Stimulated activated CD4-positive, alpha-beta T cell treated with anti-CD3 and anti-CD28 coated beads, Interleukin-4, amount 100 ng/mL, for 4 hours (primary cell): ENCODE measurements at regions not wholly inside any gene's neighbourhood (a gene's known extent, or its start where the extent isn't known, plus 50 kb on each side); places are given as distances from the start of the nearest gene placed in this dataset.
"Not testable (repeated sequence)": the region's sequence is repeated elsewhere in the genome, so short reads cannot be mapped to it uniquely, and the experiment has no call there.

Experiments
- DNase-seq, 2 experiments: peaks; one replicate each; pipeline ENCODE4 v3.0.0-alpha.2; 2020

- DNase-seq = not testable (repeated sequence)
These were observed 129.1 kb upstream of the ALDH3B2 start for GRCh38 chr11:67803519-67803918.

DNA sequence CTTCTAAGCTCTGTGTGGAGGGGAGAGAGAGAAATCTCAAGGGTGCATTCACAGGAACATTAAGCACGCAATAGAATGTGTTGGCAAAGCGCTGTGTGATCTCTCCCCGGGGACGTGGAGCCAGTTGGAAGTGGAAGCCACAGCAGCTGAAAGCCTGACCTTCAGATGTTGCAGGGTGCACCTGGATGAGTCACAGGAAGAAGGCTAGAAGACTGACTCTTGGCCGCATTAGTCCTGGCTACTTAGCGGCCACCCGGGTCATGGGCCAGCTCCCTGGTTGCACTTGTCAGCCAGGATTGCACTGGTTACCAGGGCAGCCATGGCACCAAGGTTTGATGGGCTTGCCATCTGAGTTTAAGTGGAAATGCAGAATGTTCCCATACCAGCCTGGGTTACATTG lies 128.6 kb upstream of the ALDH3B2 start:
- not testable (repeated sequence) for DNase-seq

GRCh38 chr11:67802623-67803022 lies 128.2 kb upstream of the ALDH3B2 start:
- DNase-seq = not testable (repeated sequence)

DNA sequence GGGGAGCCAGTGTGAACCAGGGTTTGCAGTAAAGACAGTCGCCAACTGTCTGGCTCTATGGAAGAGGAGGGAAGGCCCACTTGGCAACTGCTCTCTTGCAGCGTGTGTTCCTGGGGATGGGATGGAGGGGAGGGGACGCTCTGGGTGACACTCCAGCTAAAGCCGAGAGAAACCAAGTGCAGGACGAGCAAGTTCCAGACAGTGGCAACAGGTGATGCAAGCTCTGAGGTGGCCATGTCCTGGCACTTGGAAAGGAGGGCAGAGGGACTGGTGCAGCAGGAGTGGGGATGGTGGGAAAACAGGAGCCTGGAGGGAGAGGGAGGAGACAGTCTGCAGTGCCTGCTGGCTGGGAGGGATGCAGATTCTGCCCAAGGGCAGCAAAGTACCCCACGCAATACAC lies 127.0 kb upstream of the ALDH3B2 start:
- not testable (repeated sequence) for DNase-seq

DNA sequence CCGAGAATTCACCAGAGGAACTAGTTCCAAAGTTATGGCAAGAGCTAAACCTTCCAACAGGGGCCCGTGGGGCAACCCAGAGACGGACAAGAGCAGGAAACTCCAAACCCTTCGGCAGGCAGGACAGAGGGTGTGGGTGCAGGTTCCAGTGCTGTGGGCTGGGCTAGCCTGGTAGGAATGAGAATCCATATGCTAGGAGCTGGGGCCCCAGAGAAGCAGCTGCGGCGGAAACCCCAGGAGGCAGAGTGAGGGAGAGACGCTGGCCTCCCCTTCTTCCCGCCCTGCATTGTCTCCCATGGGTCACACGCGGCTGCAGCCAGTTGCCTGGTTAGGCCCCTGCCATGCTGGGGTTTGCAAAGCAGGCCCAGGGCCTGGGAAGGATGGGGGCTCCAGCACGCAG lies 126.2 kb upstream of the ALDH3B2 start:
- DNase-seq = not testable (repeated sequence)

DNA sequence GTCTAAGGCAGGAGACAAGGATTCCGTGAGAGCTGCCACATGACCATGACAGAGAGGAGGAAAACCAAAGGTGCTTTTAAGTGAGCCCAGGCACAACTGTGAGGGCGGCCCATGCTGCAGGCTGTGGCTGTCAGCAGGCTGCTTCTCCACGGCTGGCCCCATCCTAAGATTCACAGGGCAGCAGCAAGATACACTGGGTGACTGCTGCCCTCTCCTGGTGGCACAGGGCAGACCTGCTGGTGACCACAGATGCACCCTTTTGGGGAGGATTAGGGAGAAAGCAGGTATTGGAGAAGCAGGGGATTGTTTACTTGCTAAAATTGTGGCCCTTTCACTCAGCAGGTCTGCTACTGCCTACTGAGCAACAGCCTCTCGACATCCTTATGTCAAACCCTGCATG lies 125.4 kb upstream of the ALDH3B2 start:
- DNase-seq = not testable (repeated sequence)

DNA sequence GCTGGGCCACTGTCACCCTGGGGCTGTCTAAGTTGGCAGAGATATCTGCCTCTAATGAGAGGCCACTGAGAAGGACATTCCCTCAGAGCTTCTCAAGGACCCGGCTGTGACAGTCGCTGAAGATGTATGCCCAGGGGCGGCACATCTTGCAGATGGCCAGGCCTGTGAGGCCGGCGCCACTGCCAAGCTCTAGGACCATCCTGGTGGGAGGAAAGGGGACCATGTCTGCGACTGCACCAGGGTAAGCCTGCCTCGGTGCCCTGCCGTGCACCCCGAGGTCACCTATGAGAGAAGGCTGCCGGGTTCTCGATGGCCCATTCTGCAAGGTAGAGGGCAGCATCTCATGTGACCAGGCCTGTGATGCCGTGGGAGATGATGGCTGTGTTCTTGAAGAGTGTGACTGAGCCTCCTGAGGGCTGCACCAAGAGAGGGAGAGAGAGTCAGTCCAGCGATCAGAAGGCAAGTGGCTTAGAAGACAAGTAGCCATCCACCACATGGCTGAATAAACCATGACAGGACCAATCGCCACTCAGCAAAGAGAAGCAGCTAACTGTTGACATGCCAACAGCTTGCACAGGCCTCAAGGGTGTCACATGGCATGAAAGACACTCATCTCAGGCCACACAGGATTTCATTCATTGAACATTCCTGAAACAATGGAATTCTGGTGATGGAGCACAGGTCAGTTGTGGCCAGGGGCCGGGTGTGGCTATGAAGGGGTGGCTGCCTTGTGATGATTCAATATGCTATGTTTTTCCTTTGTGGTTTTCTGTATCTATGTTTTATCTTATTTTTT lies 123.5 kb upstream of the ALDH3B2 start:
- DNase-seq = not testable (repeated sequence)

- DNase-seq = no peak
These were observed 121.3 kb upstream of the ALDH3B2 start for GRCh38 chr11:67795746-67796145.

GRCh38 chr11:67793750-67794149 lies 119.3 kb upstream of the ALDH3B2 start:
- not testable (repeated sequence) for DNase-seq

- peak; percentile 27 to 34 for DNase-seq
These were observed 118.0 kb upstream of the ALDH3B2 start for GRCh38 chr11:67792273-67792990.

GRCh38 chr11:67791598-67792170 lies 117.3 kb upstream of the ALDH3B2 start:
- DNase-seq = not testable (repeated sequence)

DNA sequence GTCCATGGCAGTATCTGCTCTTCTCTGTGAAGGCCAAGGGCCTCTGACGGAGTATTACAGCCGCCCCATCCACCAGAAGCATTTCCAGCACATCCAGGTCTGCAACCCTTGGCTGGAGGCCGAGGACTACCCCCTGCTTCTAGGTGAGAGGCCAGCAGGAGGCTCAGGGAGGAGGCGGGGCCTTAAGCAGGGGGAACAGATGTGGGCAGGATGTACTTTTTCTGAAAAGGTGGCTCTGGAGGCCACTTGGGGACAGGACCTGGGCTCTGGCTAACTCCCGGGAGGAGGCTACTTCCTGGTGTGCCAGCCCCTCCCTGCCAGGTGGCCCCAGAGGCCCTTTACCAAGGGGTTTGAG lies 113.9 kb upstream of the ALDH3B2 start:
- not testable (repeated sequence) for DNase-seq

DNA sequence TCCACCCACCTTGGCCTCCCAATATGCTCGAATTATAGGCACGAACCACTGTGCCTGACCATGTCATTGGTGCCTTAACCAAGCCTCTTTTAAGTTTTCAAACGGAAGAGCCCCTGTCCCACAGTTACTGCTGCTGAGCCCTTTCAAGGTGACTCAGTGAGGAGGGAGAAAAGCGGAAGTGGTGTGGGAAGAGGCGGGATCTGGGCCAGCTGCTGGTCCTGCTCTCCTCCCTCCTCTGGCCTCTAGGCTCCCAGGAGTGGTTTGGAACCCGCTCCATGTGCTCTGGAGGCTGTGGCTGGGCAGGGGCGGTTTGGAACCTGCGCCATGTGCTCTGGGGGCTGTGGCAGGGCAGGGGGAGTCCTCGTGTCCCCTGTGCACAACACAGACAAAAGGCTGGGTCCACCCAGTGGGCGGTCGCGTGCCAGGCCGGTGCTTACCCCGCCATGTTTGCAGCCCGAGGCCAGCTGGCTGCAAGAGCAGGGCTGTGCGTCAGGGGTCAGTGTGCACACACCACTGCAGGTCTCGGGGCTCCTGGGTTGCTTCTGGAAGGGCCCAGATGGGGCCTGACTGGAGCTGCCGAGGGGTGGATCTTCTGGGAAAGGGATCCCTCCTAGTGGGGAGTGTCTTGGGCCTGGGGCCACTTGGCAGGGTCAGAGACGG lies 113.4 kb upstream of the ALDH3B2 start:
- DNase-seq = not testable (repeated sequence)

DNA sequence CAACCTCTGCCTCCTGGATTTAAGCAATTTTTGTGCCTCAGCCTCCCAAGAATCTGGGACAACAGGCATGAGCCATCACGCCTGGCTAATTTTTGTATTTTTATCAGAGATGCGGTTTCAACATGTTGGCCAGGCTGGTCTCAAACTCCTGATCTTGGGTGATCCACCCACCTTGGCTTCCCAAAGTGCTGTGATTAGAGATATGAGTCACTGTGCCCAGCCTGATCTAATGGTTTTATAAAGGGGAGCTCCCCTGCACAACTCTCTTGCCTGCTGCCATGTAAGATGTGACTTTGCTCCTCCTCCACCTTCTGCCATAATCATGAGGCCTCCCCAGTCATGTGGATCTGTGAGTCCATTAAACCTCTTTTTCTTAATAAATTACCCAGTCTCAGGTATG lies 107.5 kb upstream of the ALDH3B2 start:
- not testable (repeated sequence) for DNase-seq

DNA sequence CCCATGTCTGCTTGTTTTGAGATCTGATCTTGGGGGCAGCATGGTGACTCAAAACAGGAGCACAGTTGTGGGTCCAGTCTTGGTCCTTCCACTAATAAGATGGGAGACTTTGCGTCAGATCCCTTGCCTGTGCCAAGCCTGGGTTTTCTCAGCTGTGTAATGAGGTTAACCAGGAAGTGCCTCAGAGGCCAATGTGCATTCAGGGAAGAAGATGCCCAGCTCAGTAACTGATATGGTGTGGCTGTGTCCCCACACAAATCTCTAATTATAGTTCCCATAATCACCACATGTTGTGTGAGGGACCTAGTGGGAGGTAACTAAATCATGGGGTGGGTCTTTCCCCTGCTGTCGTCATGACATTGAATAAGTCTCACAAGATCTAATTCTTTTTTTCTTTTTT lies 107.1 kb upstream of the ALDH3B2 start:
- DNase-seq = not testable (repeated sequence)

GRCh38 chr11:67780056-67780455 lies 105.6 kb upstream of the ALDH3B2 start:
- no peak for DNase-seq

- DNase-seq = not testable (repeated sequence)
These were observed 104.9 kb upstream of the ALDH3B2 start for GRCh38 chr11:67779189-67779875.

GRCh38 chr11:67776852-67777520 lies 102.6 kb upstream of the ALDH3B2 start:
- DNase-seq = no peak

DNA sequence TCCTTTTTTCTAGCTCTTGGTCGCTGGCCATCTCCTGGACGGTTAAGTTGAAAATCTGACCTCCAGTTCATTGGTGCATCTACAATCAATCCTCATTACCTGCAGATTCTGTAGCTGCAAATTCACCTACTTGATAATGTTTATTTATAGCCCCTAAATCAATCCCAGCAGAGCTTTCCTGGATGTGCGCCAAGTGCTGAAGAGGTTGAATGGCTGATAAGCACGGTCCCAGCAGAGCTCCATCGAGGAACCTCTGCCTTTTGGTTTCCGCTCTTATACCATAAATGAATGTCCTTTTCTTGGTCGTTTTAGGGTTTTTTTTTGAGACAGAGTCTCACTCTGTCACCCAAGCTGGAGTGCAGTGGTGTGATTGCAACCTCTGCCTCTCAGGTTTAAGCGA lies 99.8 kb upstream of the ALDH3B2 start:
- not testable (repeated sequence) for DNase-seq

DNA sequence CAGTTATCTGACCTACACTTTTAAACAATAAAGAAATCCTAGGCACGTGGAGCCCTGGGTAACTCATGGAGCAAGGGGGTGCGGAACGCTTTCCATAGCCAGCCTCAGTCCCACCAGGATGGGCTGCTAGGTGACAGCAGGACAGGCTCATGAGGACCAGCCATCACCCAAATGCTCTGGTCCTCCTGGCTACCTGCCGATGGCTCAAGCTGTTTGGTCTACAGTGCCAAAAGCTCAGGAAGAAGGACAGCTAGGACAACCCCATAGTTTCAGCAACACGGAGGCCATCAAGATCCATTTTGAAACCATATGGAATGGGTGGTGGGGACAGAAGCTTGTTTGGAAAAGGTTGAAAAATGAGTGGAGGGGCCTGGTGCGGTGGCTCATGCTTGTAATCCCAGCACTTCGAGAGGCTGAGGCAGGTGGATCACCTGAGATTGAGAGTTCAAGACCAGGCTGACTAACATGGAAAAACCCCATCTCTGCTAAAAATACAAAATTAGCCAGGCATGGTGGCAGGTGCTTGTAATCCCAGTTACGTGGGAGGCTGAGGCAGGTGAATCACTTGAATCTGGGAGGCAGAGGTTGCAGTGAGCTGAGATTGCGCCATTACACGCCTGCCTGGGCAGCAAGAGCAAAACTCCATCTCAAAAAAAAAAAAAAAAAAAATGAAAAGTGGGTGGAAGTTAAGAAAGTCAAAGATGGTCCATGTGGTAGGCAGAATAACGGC lies 93.7 kb upstream of the ALDH3B2 start:
- not testable (repeated sequence) for DNase-seq

- DNase-seq = not testable (repeated sequence)
These were observed 86.8 kb upstream of the ALDH3B2 start for GRCh38 chr11:67761211-67761610.
